H1 (cell line): ENCODE measurements at regions not wholly inside any gene's neighbourhood (a gene's known extent, or its start where the extent isn't known, plus 50 kb on each side); places are given as distances from the start of the nearest gene placed in this dataset.

Experiments
- CTCF ChIA-PET: fragments of 300-600 bp; sonication (Branson Sonifier 250); formaldehyde crosslinking; loops from one replicate; lab custom pipeline; 2021; ENCODE audit not compliant: partially characterized antibody; lab: Charles Lee
- POLR2A ChIA-PET: fragments of 300-600 bp; sonication (Branson Sonifier 250); formaldehyde crosslinking; loops from one replicate; lab custom pipeline; 2021; ENCODE audit warnings: inconsistent platforms; ENCODE audit not compliant: partially characterized antibody; lab: Charles Lee
- DNase-seq, 2 experiments: peaks; one replicate each; pipeline versions ENCODE4 v3.0.0 to v3.0.0-alpha.2; 2010 to 2022; ENCODE audit warnings: low spot score in 2 of 2, low read depth in 1 of 2, mixed read lengths in 1 of 2
- FAIRE-seq: peaks from 2 replicates; lab custom pipeline; 2011; peaks lifted over from hg19 to GRCh38; lab: Jason Lieb, UNC
- H2AFZ ChIP-seq: 2 replicates; pipeline ENCODE4 v1.8.1; 2012; ENCODE audit warnings: low read length, inconsistent platforms
- H2AK5ac ChIP-seq: 2 replicates; pipeline ENCODE4 v1.6.1; 2013; ENCODE audit warnings: low read depth, low read length
- H2BK120ac ChIP-seq: replicated peaks from 2 replicates; pipeline ENCODE3; 2013; ENCODE audit warnings: low read depth, low read length, inconsistent platforms
- H2BK12ac ChIP-seq: 2 replicates; pipeline ENCODE4 v1.6.1; 2013; ENCODE audit warnings: low read depth, low read length
- H2BK15ac ChIP-seq: 2 replicates; pipeline ENCODE4 v1.6.1; 2013; ENCODE audit warnings: low read length
- H2BK20ac ChIP-seq: 2 replicates; pipeline ENCODE4 v1.6.1; 2013; ENCODE audit warnings: low read length
- H2BK5ac ChIP-seq: 2 replicates; pipeline ENCODE4 v1.6.1; 2013; ENCODE audit warnings: low read depth, low read length
- H3K14ac ChIP-seq: 2 replicates; pipeline ENCODE4 v1.6.1; 2013; ENCODE audit warnings: inconsistent platforms; ENCODE audit not compliant: insufficient read length
- H3K18ac ChIP-seq: 2 replicates; pipeline ENCODE4 v1.6.1; 2013; ENCODE audit warnings: low read length; ENCODE audit errors: extremely low read depth
- H3K23ac ChIP-seq: 2 replicates; pipeline ENCODE4 v1.6.1; 2013; ENCODE audit warnings: inconsistent platforms; ENCODE audit not compliant: insufficient read length
- H3K23me2 ChIP-seq: 2 replicates; pipeline ENCODE4 v1.6.1; 2013; ENCODE audit warnings: low read depth, low read length
- H3K27ac ChIP-seq: 2 replicates; pipeline ENCODE4 v1.6.1; 2011; ENCODE audit warnings: low read depth, low read length, inconsistent platforms
- H3K27me3 ChIP-seq, 4 experiments: replicated peaks in 1 of 4; 1 replicate in 1 of 4; 2 replicates in 3 of 4; pipeline versions ENCODE4 v1.6.1 to v1.8.1; 2011 to 2013; ENCODE audit warnings: low read length in 3 of 4, mild to moderate bottlenecking in 3 of 4, inconsistent platforms in 2 of 4, mixed read lengths in 2 of 4, moderate library complexity in 1 of 4; ENCODE audit not compliant: control insufficient read depth in 3 of 4, insufficient read depth in 3 of 4; ENCODE audit errors: extremely low read depth in 1 of 4
- H3K36me3 ChIP-seq, 4 experiments: 2 replicates each; pipeline versions ENCODE4 v1.6.1 to v1.8.1; 2011 to 2013; ENCODE audit warnings: mild to moderate bottlenecking in 4 of 4, low read length in 3 of 4, moderate library complexity in 2 of 4, control low read depth in 1 of 4, inconsistent platforms in 1 of 4; ENCODE audit not compliant: insufficient read depth in 4 of 4, control insufficient read depth in 2 of 4
- H3K4ac ChIP-seq: replicated peaks from 2 replicates; pipeline ENCODE3; 2013; ENCODE audit warnings: low read length, low read depth, mixed read lengths, inconsistent platforms; ENCODE audit not compliant: insufficient read length
- H3K4me1 ChIP-seq, 4 experiments: replicated peaks in 1 of 4; 1 replicate in 1 of 4; 2 replicates in 3 of 4; pipeline versions ENCODE4 v1.6.1 to v1.8.1; 2011 to 2013; ENCODE audit warnings: low read length in 3 of 4, inconsistent platforms in 2 of 4, mixed read lengths in 1 of 4; ENCODE audit not compliant: insufficient read depth in 4 of 4, control insufficient read depth in 3 of 4
- H3K4me2 ChIP-seq, 2 experiments: 2 replicates each; pipeline versions ENCODE4 v1.6.1 to v1.8.1; 2011 to 2013; ENCODE audit warnings: low read depth in 2 of 2, low read length in 2 of 2, control low read depth in 1 of 2, inconsistent platforms in 1 of 2, mild to moderate bottlenecking in 1 of 2; ENCODE audit not compliant: insufficient read depth in 1 of 2
- H3K4me3 ChIP-seq, 4 experiments: fragments of 200-600, 300-600 bp in 1 of 4; sonication (generic), shearing (Covaris generic), sonication (Bioruptor Twin) in 1 of 4; 2 replicates each; pipeline versions ENCODE4 v1.5.1 to v1.8.1; 2011 to 2016; ENCODE audit warnings: low read length in 4 of 4, low read depth in 3 of 4, control low read depth in 2 of 4, inconsistent platforms in 2 of 4, mild to moderate bottlenecking in 2 of 4, mixed read lengths in 1 of 4, moderate library complexity in 1 of 4; ENCODE audit not compliant: insufficient read depth in 2 of 4; ENCODE audit errors: extremely low read depth in 1 of 4
- H3K56ac ChIP-seq: replicated peaks from 2 replicates; pipeline ENCODE3; 2013; ENCODE audit warnings: low read depth, mild to moderate bottlenecking, mixed read lengths, low read length, inconsistent platforms; ENCODE audit not compliant: insufficient read length
- H3K79me1 ChIP-seq: 2 replicates; pipeline ENCODE4 v1.6.1; 2013; ENCODE audit warnings: low read depth, low read length, control low read depth
- H3K79me2 ChIP-seq, 2 experiments: 2 replicates each; pipeline versions ENCODE4 v1.6.1 to v1.8.1; 2012 to 2013; ENCODE audit warnings: low read length in 2 of 2, mild to moderate bottlenecking in 2 of 2, inconsistent platforms in 1 of 2; ENCODE audit not compliant: insufficient read depth in 2 of 2, control insufficient read depth in 1 of 2
- H3K9ac ChIP-seq, 4 experiments: replicated peaks in 1 of 4; 1 replicate in 1 of 4; 2 replicates in 3 of 4; pipeline versions ENCODE4 v1.6.1 to v1.8.1; 2011 to 2013; ENCODE audit warnings: low read depth in 3 of 4, low read length in 3 of 4, control low read depth in 2 of 4, mild to moderate bottlenecking in 2 of 4, moderate library complexity in 2 of 4, inconsistent platforms in 1 of 4; ENCODE audit errors: extremely low read depth in 1 of 4
- H3K9me3 ChIP-seq, 2 experiments: 2 replicates each; pipeline versions ENCODE4 v1.6.1 to v1.8.1; 2012 to 2013; ENCODE audit warnings: mild to moderate bottlenecking in 2 of 2, moderate library complexity in 2 of 2, control low read depth in 1 of 2, inconsistent platforms in 1 of 2, low read depth in 1 of 2, low read length in 1 of 2, mixed read lengths in 1 of 2; ENCODE audit not compliant: insufficient read depth in 2 of 2
- H4K20me1 ChIP-seq, 2 experiments: replicated peaks in 1 of 2; 2 replicates each; pipeline versions ENCODE3 to v1.8.1; 2011 to 2013; ENCODE audit warnings: inconsistent platforms in 2 of 2, low read length in 2 of 2, mild to moderate bottlenecking in 1 of 2; ENCODE audit not compliant: insufficient read depth in 2 of 2, control insufficient read depth in 1 of 2
- H4K5ac ChIP-seq: 2 replicates; pipeline ENCODE4 v1.6.1; 2013; ENCODE audit warnings: low read length, low read depth, mixed read lengths, inconsistent platforms; ENCODE audit not compliant: insufficient read length
- H4K8ac ChIP-seq: 2 replicates; pipeline ENCODE4 v1.8.0; 2013; ENCODE audit warnings: mild to moderate bottlenecking, moderate library complexity, low read length, inconsistent platforms; ENCODE audit not compliant: insufficient read depth; ENCODE audit errors: extremely low read depth
- H4K91ac ChIP-seq: replicated peaks from 2 replicates; pipeline ENCODE3; 2013; ENCODE audit warnings: low read length, mixed read lengths, inconsistent platforms; ENCODE audit not compliant: insufficient read length
- BRCA1 ChIP-seq: IDR thresholded peaks from 2 replicates; pipeline ENCODE4 v1.6.1; 2012; ENCODE audit warnings: low read depth, low read length, improper control_type of control experiment
- CTBP2 ChIP-seq: IDR thresholded peaks from 2 replicates; pipeline ENCODE4 v1.7.0; 2011; ENCODE audit warnings: borderline replicate concordance, mild to moderate bottlenecking, moderate library complexity, mixed read lengths, low read length; ENCODE audit not compliant: insufficient read depth, insufficient read length
- GTF2F1 ChIP-seq: IDR thresholded peaks from 2 replicates; pipeline ENCODE4 v1.6.1; 2012; ENCODE audit warnings: low read depth, low read length, improper control_type of control experiment, borderline replicate concordance
- HDAC6 ChIP-seq: IDR thresholded peaks from one replicate; pipeline ENCODE4 v1.7.1; 2012; ENCODE audit warnings: low read depth, mild to moderate bottlenecking, inconsistent platforms, low read length, moderate library complexity
- JUN ChIP-seq: IDR thresholded peaks from 2 replicates; pipeline ENCODE4 v1.6.1; 2011; ENCODE audit warnings: low read depth, mild to moderate bottlenecking, improper control_type of control experiment, low read length
- KDM4A ChIP-seq: IDR thresholded peaks from one replicate; pipeline ENCODE4 v1.7.1; 2012; ENCODE audit warnings: low read depth, mild to moderate bottlenecking, moderate library complexity, low read length, inconsistent platforms; ENCODE audit not compliant: severe bottlenecking
- POLR2A ChIP-seq, 2 experiments: IDR thresholded peaks; 1 replicate in 1 of 2; 2 replicates in 1 of 2; pipeline ENCODE4 v1.6.1; 2011; ENCODE audit warnings: low read depth in 2 of 2, low read length in 2 of 2, mild to moderate bottlenecking in 2 of 2; ENCODE audit errors: control extremely low read depth in 1 of 2
- POLR2AphosphoS5 ChIP-seq: IDR thresholded peaks from 2 replicates; pipeline ENCODE4 v1.6.1; 2011; ENCODE audit warnings: low read depth, low read length
- RBBP5 ChIP-seq: IDR thresholded peaks from 2 replicates; pipeline ENCODE4 v1.7.1; 2012; ENCODE audit warnings: low read depth, mild to moderate bottlenecking, inconsistent platforms, low read length, moderate library complexity, borderline replicate concordance
- SIRT6 ChIP-seq: IDR thresholded peaks from one replicate; pipeline ENCODE4 v1.7.1; 2012; ENCODE audit warnings: low read length, inconsistent platforms
- SIX5 ChIP-seq: IDR thresholded peaks from 2 replicates; pipeline ENCODE4 v1.6.1; 2011; ENCODE audit warnings: mild to moderate bottlenecking, low read depth, low read length
- SP1 ChIP-seq: IDR thresholded peaks from 2 replicates; pipeline ENCODE4 v1.6.1; 2011; ENCODE audit warnings: low read depth, low read length
- SP2 ChIP-seq: IDR thresholded peaks from 2 replicates; pipeline ENCODE4 v1.6.1; 2012; ENCODE audit warnings: mild to moderate bottlenecking, low read length, inconsistent platforms
- SRF ChIP-seq: IDR thresholded peaks from 2 replicates; pipeline ENCODE4 v1.6.1; 2011; ENCODE audit warnings: mild to moderate bottlenecking, low read depth, low read length, moderate library complexity
- SUZ12 ChIP-seq: fragments of 200-600 bp; sonication (generic); IDR thresholded peaks from 2 replicates; pipeline ENCODE4 v1.6.1; 2012; ENCODE audit warnings: mild to moderate bottlenecking, inconsistent platforms, low read length, moderate library complexity, mixed read lengths
- TAF1 ChIP-seq: IDR thresholded peaks from 2 replicates; pipeline ENCODE4 v1.6.1; 2011; ENCODE audit warnings: mild to moderate bottlenecking, low read depth, low read length
- TEAD4 ChIP-seq: IDR thresholded peaks from 2 replicates; pipeline ENCODE4 v1.6.1; 2012; ENCODE audit warnings: low read depth, low read length, inconsistent platforms, mixed read lengths
- WGBS, 2 experiments: shearing (Covaris generic) in 1 of 2; methylation state at CpG; one replicate each; pipeline versions ENCODE4 v1.1.6 to v1.1.7; 2013 to 2015; ENCODE audit warnings: low lambda C conversion rate in 2 of 2, mixed read lengths in 2 of 2, inconsistent platforms in 1 of 2, low coverage in 1 of 2, missing lambda C conversion rate in 1 of 2; ENCODE audit not compliant: insufficient replicate concordance in 2 of 2, insufficient coverage in 1 of 2, insufficient read length in 1 of 2; ENCODE audit errors: extremely low coverage in 1 of 2, missing lambda C conversion rate in 1 of 2; 5-methylcytosine and 5-hydroxymethylcytosine counted together

- Histone ChIP-seq H3K23me2 (peaks cover 5% of the 10 kb centered on the region; the same call in 1 of the 2 replicates), H3K9ac (no peak overlapping the region), H2BK120ac (no peak overlapping the region), H3K27ac (no peak overlapping the region), H3K18ac (no peak overlapping the region), H3K14ac (no peak overlapping the region), H3K9me3 (no peaks in the 10 kb centered on the region), H3K79me1 (no peaks in the 10 kb centered on the region), H3K56ac (no peak overlapping the region), H4K20me1 (no peaks in the 10 kb centered on the region), H3K23ac (no peak overlapping the region), H2BK12ac (no peak overlapping the region), H4K91ac (peak overlapping the region; percentile 34), H2AK5ac (no peak overlapping the region), H3K4ac (no peak overlapping the region), H4K5ac (no peak overlapping the region), H2BK5ac (no peak overlapping the region), H3K79me2 (no peaks in the 10 kb centered on the region), H4K8ac (no peak overlapping the region), H3K27me3 (peaks cover 0 to 4% (median 2%) of the 10 kb centered on the region in 4 experiments; a peak in 2 of 7 replicates), H2BK20ac (no peak overlapping the region), H3K36me3 (no peaks in the 10 kb centered on the region; a peak in 1 of 8 replicates), H3K4me2 (no peak overlapping the region), H3K4me1 (peaks cover 0 to 13% (median 4%) of the 10 kb centered on the region in 4 experiments; a peak in 3 of 7 replicates), H3K4me3 (no peak overlapping the region), H2BK15ac (no peak overlapping the region), H2AFZ (no peak overlapping the region)
- FAIRE-seq = no peak
- ChIA-PET POLR2A (interaction anchor here (1.8 kb wide), 1 partner anchor 16 kb away, joined by 8 read pairs; no protein-coding TSS in a partner anchor), CTCF (interaction anchor here (1.2 to 1.5 kb wide), 4 partner anchors 14 to 109 kb away, joined by 3 read pairs; no protein-coding TSS in a partner anchor)
- 94% methylated on average over 1 of the region's 1 CpG; no CpG with 5 or more reads in 1 of the 2 experiments for WGBS, 2 experiments
- no peak for DNase-seq
- TF ChIP-seq CTBP2 (no peak), POLR2AphosphoS5 (no peak), TEAD4 (no peak), TAF1 (no peak), SRF (no peak), KDM4A (no peak), SIRT6 (no peak), RBBP5 (no peak), JUN (no peak), BRCA1 (no peak), GTF2F1 (no peak), SP1 (no peak), SIX5 (no peak), HDAC6 (no peak), SUZ12 (no peak), POLR2A (IDR thresholded peaks at IDR 0.05; ENCODE audit: control extremely low read depth in 1 of 2, low read depth in 2 of 2, low read length in 2 of 2) (no peak), SP2 (no peak)
Measured at GRCh38 chr1:114214016-114214415, 60.3 kb upstream of the SYT6 start.
